Heart left ventricle (tissue), 13 donors: ENCODE measurements at regions not wholly inside any gene's neighbourhood (a gene's known extent, or its start where the extent isn't known, plus 50 kb on each side); places are given as distances from the start of the nearest gene placed in this dataset.

Experiments used
- CTCF ChIP-seq, 12 donors: fragments of 200-600 bp; sonication (generic) in 4 of 12; IDR thresholded peaks; one replicate each; pipeline versions ENCODE4 v1.5.0 to v1.8.0; 2018 to 2022; ENCODE audit warnings: antibody characterized with exemption in 12 of 12, mild to moderate bottlenecking in 5 of 12
- POLR2A ChIP-seq, 2 donors: fragments of 450-650 bp; IDR thresholded peaks; one replicate each; pipeline ENCODE4 v1.6.1; 2017; ENCODE audit warnings: antibody characterized with exemption in 2 of 2, mild to moderate bottlenecking in 2 of 2, moderate library complexity in 2 of 2
- donor health status: ischemic (EF 13 %, LVEDD 7.1; RV severe dilation, severe dysfunction).
- donor health status: DM: no; HTN: yes; CAD: no.
- donor health status: DM: no; HTN: no; CAD: no.
- donor health status: ischemic (EF 25% LVEDD 6.9; RV normal size, moderate dysfunction).
- donor health status: ischemic (EF 25% LVEDD 5.7; RV mildly dilated, moderate dysfunction).
- donor health status: ischemic (EF 35%, LVEDD 5.7; RV mildly dilated, moderate dysfunction).
- donor health status: nonischemic (EF 11% LVEDD 7.7; RV severe dilation, severe dysfunction).
- donor health status: DM: yes; HTN: yes; CAD: no.
- donor health status: PGD.
- donor health status: ischemic (EF 29% LVEDD 5.4; RV normal size, mild dysfunction).
- donor health status: nonischemic (EF 23%, LVEDD 6.1; RV moderate dilation, normal function).

- TF ChIP-seq CTCF (IDR thresholded peaks at IDR 0.05): no peak
- TF ChIP-seq POLR2A (IDR thresholded peaks at IDR 0.05): no peak
Observed at GRCh38 chr7:116436305-116436826, 63.2 kb upstream of the CAV2 start.
